Neutrophil (primary cell): ENCODE measurements at regions not wholly inside any gene's neighbourhood (a gene's known extent, or its start where the extent isn't known, plus 50 kb on each side); places are given as distances from the start of the nearest gene placed in this dataset.

Experiments used
- H3K27ac ChIP-seq: fragments of 200-600 bp; sonication (generic); 2 replicates; pipeline ENCODE4 v1.5.1; 2016; ENCODE audit warnings: mild to moderate bottlenecking, moderate library complexity
- H3K27me3 ChIP-seq: fragments of 200-600 bp; sonication (generic); 2 replicates; pipeline ENCODE4 v1.6.0; 2016; ENCODE audit warnings: mild to moderate bottlenecking
- H3K36me3 ChIP-seq: fragments of 200-600 bp; sonication (generic); 2 replicates; pipeline ENCODE4 v1.5.1; 2017
- H3K4me1 ChIP-seq, 2 experiments: fragments of 200-600 bp in 1 of 2; sonication (generic) in 1 of 2; 1 replicate in 1 of 2; 2 replicates in 1 of 2; pipeline versions ENCODE4 v1.5.1 to v1.6.1; 2013 to 2016; ENCODE audit warnings: low read depth in 1 of 2, low read length in 1 of 2, mild to moderate bottlenecking in 1 of 2, moderate library complexity in 1 of 2; ENCODE audit not compliant: control insufficient read depth in 1 of 2, insufficient read depth in 1 of 2
- H3K4me3 ChIP-seq, 2 experiments: fragments of 200-600 bp in 1 of 2; sonication (generic) in 1 of 2; 1 replicate in 1 of 2; 2 replicates in 1 of 2; pipeline ENCODE4 v1.5.1; 2013 to 2016; ENCODE audit warnings: low read depth in 1 of 2, low read length in 1 of 2, mild to moderate bottlenecking in 1 of 2, moderate library complexity in 1 of 2
- H3K9me3 ChIP-seq: fragments of 200-600 bp; sonication (generic); 2 replicates; pipeline ENCODE4 v1.5.1; 2016
- TF ChIP-seq, protein P1 (sequence below): fragments of 200-600 bp; sonication (generic); IDR thresholded peaks from 2 replicates; pipeline ENCODE4 v1.5.1; 2016; ENCODE audit warnings: antibody characterized with exemption

DNA sequence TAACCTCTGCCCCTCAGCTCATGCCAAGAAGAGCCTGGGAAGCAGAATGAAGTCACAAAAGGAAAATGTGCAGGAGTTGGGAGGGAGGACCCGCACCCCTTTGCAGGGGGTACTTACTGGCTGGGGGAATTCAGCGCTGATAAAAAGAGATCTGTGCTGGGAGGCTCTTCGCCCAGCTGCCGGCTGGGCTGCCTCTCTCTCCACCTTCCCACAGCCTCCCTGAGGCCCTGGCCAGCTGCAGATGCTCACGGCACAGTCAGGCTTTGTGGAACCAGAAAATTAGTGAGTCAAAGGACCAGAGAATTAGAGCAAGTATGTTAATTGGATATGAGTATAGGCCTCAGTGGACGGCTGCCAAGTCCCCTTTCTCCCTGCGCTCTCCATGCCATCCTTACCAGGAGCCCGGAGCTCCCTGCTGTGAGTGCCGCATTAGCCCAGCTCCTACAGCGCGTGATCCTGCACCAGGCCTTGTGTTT lies 181.7 kb upstream of the SH3BP4 start:
- TF ChIP-seq, protein P1, sequence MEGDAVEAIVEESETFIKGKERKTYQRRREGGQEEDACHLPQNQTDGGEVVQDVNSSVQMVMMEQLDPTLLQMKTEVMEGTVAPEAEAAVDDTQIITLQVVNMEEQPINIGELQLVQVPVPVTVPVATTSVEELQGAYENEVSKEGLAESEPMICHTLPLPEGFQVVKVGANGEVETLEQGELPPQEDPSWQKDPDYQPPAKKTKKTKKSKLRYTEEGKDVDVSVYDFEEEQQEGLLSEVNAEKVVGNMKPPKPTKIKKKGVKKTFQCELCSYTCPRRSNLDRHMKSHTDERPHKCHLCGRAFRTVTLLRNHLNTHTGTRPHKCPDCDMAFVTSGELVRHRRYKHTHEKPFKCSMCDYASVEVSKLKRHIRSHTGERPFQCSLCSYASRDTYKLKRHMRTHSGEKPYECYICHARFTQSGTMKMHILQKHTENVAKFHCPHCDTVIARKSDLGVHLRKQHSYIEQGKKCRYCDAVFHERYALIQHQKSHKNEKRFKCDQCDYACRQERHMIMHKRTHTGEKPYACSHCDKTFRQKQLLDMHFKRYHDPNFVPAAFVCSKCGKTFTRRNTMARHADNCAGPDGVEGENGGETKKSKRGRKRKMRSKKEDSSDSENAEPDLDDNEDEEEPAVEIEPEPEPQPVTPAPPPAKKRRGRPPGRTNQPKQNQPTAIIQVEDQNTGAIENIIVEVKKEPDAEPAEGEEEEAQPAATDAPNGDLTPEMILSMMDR, result no peak
- Histone ChIP-seq H3K36me3 (no peaks in the 10 kb centered on the region), H3K9me3 (no peaks in the 10 kb centered on the region), H3K27me3 (no peaks in the 10 kb centered on the region), H3K4me3 (no peak overlapping the region), H3K27ac (no peak overlapping the region), H3K4me1 (peaks cover 0 to 8% of the 10 kb centered on the region in 2 experiments)

DNA sequence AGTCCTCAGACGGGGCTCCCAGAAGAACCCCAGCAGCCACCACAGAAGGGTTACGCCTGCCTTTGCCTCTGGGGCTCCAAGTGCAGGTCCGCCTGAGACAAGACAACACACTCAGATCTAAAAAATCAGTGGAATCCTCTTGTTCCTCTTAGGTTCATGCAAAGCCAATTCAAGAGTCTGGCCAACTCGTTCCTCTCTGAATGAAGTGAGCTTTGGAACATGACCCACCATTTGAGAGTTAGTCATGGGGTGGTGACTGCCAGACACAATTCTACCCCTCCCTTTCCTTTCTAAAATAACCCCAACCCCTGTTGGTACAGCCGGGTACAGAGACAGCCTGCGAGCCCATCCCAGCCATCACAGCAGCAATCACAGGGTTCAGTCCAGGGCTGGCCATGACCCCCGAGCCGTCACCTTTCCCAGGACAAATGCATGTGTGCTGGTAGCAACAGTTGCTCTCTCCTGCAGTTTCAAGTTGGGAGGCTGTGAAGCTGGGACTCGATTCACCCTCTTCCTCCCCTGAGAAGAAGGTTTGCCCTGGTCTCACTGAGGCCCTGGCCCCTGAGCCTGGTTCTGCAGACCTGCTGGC lies 183.1 kb upstream of the SH3BP4 start:
- Histone ChIP-seq H3K9me3 (no peaks in the 10 kb centered on the region), H3K27ac (no peak overlapping the region), H3K36me3 (no peaks in the 10 kb centered on the region), H3K27me3 (no peaks in the 10 kb centered on the region), H3K4me3 (no peak overlapping the region), H3K4me1 (peaks cover 0 to 2% of the 10 kb centered on the region in 2 experiments)
- TF ChIP-seq, protein P1, result no peak

DNA sequence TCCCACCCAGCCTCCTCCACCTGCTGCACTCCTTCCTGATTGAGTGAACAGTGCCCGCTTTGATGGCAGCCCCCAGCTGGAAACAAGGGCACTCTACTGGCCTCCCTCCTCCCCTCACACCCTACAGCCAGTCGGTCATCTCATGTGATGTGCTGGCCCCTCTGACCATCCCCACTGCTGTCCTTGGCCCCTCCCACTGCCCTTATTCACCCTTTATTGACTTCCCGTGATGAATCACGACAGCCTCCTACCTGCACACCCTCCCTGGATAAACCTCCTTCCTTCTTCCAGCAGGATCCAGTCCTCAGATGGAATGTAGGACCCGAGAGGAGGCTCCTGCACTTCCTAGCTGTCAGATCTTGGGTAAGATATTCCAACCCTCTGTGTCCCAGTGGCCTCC lies 186.5 kb upstream of the SH3BP4 start:
- Histone ChIP-seq H3K4me1 (no peaks in the 10 kb centered on the region), H3K27ac (no peak overlapping the region), H3K27me3 (no peaks in the 10 kb centered on the region), H3K36me3 (no peaks in the 10 kb centered on the region), H3K9me3 (no peaks in the 10 kb centered on the region), H3K4me3 (no peak overlapping the region)
- TF ChIP-seq, protein P1, result no peak

DNA sequence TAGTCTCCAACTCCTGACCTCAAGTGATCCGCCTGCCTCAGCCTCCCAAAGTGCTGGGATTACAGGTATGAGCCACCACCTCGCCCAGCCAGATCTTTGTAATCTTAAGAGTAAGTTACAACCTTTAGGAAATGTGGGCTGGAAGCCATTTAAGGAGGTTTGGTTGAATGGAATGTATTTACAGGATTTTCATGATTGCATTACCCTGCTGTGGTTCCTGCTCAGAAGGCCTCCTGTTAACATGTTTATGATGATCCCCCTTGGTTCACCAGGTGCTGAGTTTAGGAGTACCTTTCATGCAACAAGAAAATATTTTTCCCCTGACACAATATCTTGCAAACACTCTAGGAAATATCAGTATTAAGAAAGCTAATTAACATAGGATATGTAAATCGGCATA lies 187.4 kb upstream of the SH3BP4 start:
- no peaks in the 10 kb centered on the region for H3K36me3 ChIP-seq
- H3K27me3 ChIP-seq, result no peaks in the 10 kb centered on the region
- no peaks in the 10 kb centered on the region for H3K4me1 ChIP-seq
- H3K9me3 ChIP-seq, result no peaks in the 10 kb centered on the region
- no peak overlapping the region for H3K4me3 ChIP-seq
- TF ChIP-seq, protein P1, result no peak
- H3K27ac ChIP-seq, result no peak overlapping the region

DNA sequence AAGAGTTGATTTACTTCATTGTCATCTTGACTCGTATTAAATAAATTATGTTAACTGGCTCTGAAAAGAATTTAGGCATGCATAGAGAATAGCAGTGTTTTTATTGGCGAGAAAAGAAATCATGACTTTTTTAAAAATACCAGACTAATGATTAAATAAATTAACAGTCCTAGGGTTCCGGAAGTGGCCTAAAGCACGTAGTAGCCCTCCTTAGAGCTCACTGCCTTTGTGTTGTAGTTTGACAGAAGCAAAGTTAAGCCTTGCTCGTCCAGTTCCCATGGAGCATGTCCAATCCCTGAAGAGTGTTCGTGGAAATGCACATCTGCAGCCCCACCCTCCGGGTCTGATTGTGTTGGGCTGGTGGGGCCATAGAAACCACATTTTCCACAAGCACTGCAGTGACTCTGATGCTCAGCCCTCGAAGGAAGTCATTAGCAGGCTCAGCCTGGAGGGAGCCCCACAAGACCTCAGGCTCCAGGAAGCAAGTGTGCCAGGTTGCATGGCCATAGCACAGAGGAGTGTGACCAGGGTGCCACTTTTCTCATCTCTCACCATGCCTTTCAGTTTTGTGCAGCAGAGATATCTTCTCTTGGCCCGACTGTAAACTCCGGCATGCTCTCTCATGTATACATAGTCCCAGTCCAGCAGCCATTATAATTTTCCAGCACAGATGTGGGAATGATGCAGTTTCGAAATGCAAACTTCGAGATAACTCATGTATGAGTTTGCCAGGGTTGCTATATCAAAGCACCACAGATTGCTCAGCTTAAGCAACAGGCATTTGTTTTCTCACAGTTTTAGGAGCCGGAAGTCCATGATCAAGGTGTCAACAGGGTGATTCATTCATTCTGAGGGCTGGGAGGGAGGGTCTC lies 188.6 kb upstream of the SH3BP4 start:
- TF ChIP-seq, protein P1, result no peak
- Histone ChIP-seq H3K4me1 (no peaks in the 10 kb centered on the region), H3K4me3 (no peak overlapping the region), H3K27me3 (no peaks in the 10 kb centered on the region), H3K9me3 (no peaks in the 10 kb centered on the region), H3K27ac (no peak overlapping the region), H3K36me3 (no peaks in the 10 kb centered on the region)
